ENCODE measurements at regions not wholly inside any gene's neighbourhood (a gene's known extent, or its start where the extent isn't known, plus 50 kb on each side); places are given as distances from the start of the nearest gene placed in this dataset.

DNA sequence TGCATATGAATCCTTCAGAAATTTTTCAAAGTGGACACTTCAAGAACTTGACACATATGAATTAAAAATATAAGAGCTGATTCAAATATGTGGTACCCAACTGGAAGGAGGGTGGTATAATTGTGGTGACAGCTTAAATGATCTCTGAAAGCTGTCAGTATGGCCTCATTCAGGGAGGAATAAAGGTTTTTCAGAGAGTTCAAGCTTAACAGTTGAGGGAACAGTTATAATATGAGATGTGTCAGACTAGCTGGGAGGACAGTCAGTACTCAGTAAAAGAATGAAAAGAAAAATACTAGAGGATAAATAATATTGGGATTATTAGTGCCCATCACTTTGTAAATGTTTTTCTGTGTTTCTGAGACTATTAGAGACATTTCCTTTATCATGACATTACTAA is 277.5 kb downstream of the RASSF9 start:
- Histone ChIP-seq H2AFZ (ENCODE audit: low read depth, low read length) (no peak overlapping the region), H3K36me3 (ENCODE audit: insufficient read depth, low read length) (no peaks in the 10 kb centered on the region), H3K9ac (ENCODE audit: low read length) (no peak overlapping the region), H3K9me3 (ENCODE audit: insufficient read depth, low read depth, low read length) (no peaks in the 10 kb centered on the region), H3K4me2 (ENCODE audit: low read length) (no peak overlapping the region), H3K79me2 (ENCODE audit: insufficient read depth, low read length) (no peaks in the 10 kb centered on the region), H3K4me1 (ENCODE audit: insufficient read depth, low read length) (no peaks in the 10 kb centered on the region), H3K4me3 (ENCODE audit: insufficient read depth, low read depth, low read length) (no peak overlapping the region), H4K20me1 (ENCODE audit: insufficient read depth, low read length) (no peaks in the 10 kb centered on the region), H3K27ac (ENCODE audit: low read depth, low read length) (no peak overlapping the region), H3K27me3 (ENCODE audit: insufficient read depth, low read length) (no peaks in the 10 kb centered on the region)
- Mint-ChIP-seq H3K4me1 (ENCODE audit: low read depth, unreplicated experiment) (no peaks in the 10 kb centered on the region), H3K27ac (ENCODE audit: unreplicated experiment) (no peak overlapping the region), H3K36me3 (ENCODE audit: low read depth, unreplicated experiment) (no peaks in the 10 kb centered on the region), H3K9me3 (ENCODE audit: unreplicated experiment) (no peaks in the 10 kb centered on the region), H3K4me3 (ENCODE audit: unreplicated experiment) (no peak overlapping the region), H3K27me3 (ENCODE audit: low read depth, unreplicated experiment) (no peaks in the 10 kb centered on the region)
- no peak for TF ChIP-seq EZH2 (IDR thresholded peaks at IDR 0.05; ENCODE audit: insufficient read depth, low read length)
- no peak for DNase-seq (ENCODE audit: low read depth)
- FAIRE-seq = no peak

DNA sequence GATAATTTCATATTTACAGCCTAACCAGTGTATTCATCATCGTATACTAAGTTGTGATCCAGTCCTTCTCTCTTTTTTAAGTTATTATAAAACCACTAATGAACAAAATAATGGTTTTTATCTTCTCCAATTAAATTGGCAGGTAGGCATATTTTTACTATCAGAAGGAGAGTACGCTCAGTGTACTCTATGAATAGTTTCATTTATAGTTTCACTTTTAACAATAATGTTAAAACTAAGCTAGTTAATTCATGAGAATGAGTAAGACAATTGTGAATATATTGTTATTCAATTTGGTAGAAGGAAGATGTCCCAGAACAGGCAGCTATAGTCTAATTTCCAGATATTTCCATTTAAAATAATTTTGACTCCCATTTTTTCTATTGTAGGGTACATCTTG is 277.1 kb downstream of the RASSF9 start:
- no peak overlapping the region for H3K4me3 Mint-ChIP-seq (ENCODE audit: unreplicated experiment)
- H3K4me2 ChIP-seq (ENCODE audit: low read length) = no peak overlapping the region

DNA sequence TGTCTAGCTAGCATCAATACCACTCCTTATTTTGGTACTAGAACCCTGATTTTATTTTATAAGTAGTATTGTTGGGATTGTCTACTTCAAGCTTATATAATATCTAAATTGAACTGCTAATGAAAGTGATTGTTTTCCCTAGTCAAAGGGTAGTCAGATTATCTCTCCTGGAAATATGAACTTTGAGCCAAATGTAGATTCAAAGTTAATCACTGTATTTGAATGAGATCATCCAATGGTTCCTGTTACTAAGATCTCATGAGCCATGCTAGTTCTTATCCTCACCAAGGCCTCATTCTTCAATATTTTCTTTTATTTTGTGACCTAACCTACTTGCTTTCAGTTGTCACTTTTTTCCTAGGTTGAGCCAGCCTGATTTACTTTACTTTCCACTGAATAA is 276.7 kb downstream of the RASSF9 start:
- no peak overlapping the region for H3K9ac ChIP-seq (ENCODE audit: low read length)
- no peak overlapping the region for H2AFZ ChIP-seq (ENCODE audit: low read depth, low read length)
- no peaks in the 10 kb centered on the region for H3K4me1 ChIP-seq (ENCODE audit: insufficient read depth, low read length)
- peak; percentile 32 for FAIRE-seq
- H3K4me2 ChIP-seq (ENCODE audit: low read length) = no peak overlapping the region
- H3K27ac ChIP-seq (ENCODE audit: low read depth, low read length) = no peak overlapping the region
- H3K79me2 ChIP-seq (ENCODE audit: insufficient read depth, low read length) = no peaks in the 10 kb centered on the region
- Mint-ChIP-seq H3K4me3 (ENCODE audit: unreplicated experiment) (no peak overlapping the region), H3K27ac (ENCODE audit: unreplicated experiment) (no peak overlapping the region), H3K27me3 (ENCODE audit: low read depth, unreplicated experiment) (no peaks in the 10 kb centered on the region), H3K9me3 (ENCODE audit: unreplicated experiment) (no peaks in the 10 kb centered on the region), H3K4me1 (ENCODE audit: low read depth, unreplicated experiment) (no peaks in the 10 kb centered on the region), H3K36me3 (ENCODE audit: low read depth, unreplicated experiment) (no peaks in the 10 kb centered on the region)
- no peak for TF ChIP-seq EZH2 (IDR thresholded peaks at IDR 0.05; ENCODE audit: insufficient read depth, low read length)
- TF ChIP-seq, protein P1, sequence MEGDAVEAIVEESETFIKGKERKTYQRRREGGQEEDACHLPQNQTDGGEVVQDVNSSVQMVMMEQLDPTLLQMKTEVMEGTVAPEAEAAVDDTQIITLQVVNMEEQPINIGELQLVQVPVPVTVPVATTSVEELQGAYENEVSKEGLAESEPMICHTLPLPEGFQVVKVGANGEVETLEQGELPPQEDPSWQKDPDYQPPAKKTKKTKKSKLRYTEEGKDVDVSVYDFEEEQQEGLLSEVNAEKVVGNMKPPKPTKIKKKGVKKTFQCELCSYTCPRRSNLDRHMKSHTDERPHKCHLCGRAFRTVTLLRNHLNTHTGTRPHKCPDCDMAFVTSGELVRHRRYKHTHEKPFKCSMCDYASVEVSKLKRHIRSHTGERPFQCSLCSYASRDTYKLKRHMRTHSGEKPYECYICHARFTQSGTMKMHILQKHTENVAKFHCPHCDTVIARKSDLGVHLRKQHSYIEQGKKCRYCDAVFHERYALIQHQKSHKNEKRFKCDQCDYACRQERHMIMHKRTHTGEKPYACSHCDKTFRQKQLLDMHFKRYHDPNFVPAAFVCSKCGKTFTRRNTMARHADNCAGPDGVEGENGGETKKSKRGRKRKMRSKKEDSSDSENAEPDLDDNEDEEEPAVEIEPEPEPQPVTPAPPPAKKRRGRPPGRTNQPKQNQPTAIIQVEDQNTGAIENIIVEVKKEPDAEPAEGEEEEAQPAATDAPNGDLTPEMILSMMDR (IDR thresholded peaks at IDR 0.05; ENCODE audit: insufficient read depth, low read depth, low read length) = no peak
- no peaks in the 10 kb centered on the region for H4K20me1 ChIP-seq (ENCODE audit: insufficient read depth, low read length)
- no peak overlapping the region for H3K4me3 ChIP-seq (ENCODE audit: insufficient read depth, low read depth, low read length)
- H3K27me3 ChIP-seq (ENCODE audit: insufficient read depth, low read length) = no peaks in the 10 kb centered on the region
- no peak for DNase-seq (ENCODE audit: low read depth)
- no peaks in the 10 kb centered on the region for H3K9me3 ChIP-seq (ENCODE audit: insufficient read depth, low read depth, low read length)
- no peaks in the 10 kb centered on the region for H3K36me3 ChIP-seq (ENCODE audit: insufficient read depth, low read length)

More for the DNA sequence above, 277.1 kb downstream of the RASSF9 start:
- Histone ChIP-seq H3K27me3 (ENCODE audit: insufficient read depth, low read length) (no peaks in the 10 kb centered on the region), H3K9ac (ENCODE audit: low read length) (no peak overlapping the region), H4K20me1 (ENCODE audit: insufficient read depth, low read length) (no peaks in the 10 kb centered on the region), H3K36me3 (ENCODE audit: insufficient read depth, low read length) (no peaks in the 10 kb centered on the region), H3K4me1 (ENCODE audit: insufficient read depth, low read length) (no peaks in the 10 kb centered on the region), H3K4me3 (ENCODE audit: insufficient read depth, low read depth, low read length) (no peak overlapping the region), H3K79me2 (ENCODE audit: insufficient read depth, low read length) (no peaks in the 10 kb centered on the region), H3K9me3 (ENCODE audit: insufficient read depth, low read depth, low read length) (no peaks in the 10 kb centered on the region), H3K27ac (ENCODE audit: low read depth, low read length) (no peak overlapping the region), H2AFZ (ENCODE audit: low read depth, low read length) (no peak overlapping the region)
- Mint-ChIP-seq H3K36me3 (ENCODE audit: low read depth, unreplicated experiment) (no peaks in the 10 kb centered on the region), H3K4me1 (ENCODE audit: low read depth, unreplicated experiment) (no peaks in the 10 kb centered on the region), H3K27ac (ENCODE audit: unreplicated experiment) (no peak overlapping the region), H3K9me3 (ENCODE audit: unreplicated experiment) (no peaks in the 10 kb centered on the region), H3K27me3 (ENCODE audit: low read depth, unreplicated experiment) (no peaks in the 10 kb centered on the region)
- no peak for FAIRE-seq
- no peak for DNase-seq (ENCODE audit: low read depth)
- TF ChIP-seq EZH2 (IDR thresholded peaks at IDR 0.05; ENCODE audit: insufficient read depth, low read length) = no peak
- TF ChIP-seq, protein P1 (IDR thresholded peaks at IDR 0.05; ENCODE audit: insufficient read depth, low read depth, low read length) = no peak

Data from astrocyte (in vitro differentiated cells and primary cell).